Fibroblast of skin of left biceps (primary cell): ENCODE measurements at regions not wholly inside any gene's neighbourhood (a gene's known extent, or its start where the extent isn't known, plus 50 kb on each side); places are given as distances from the start of the nearest gene placed in this dataset.
"Not testable (repeated sequence)": the region's sequence is repeated elsewhere in the genome, so short reads cannot be mapped to it uniquely, and the experiment has no call there.

ENCODE experiments used
- DNase-seq, 2 experiments: peaks; one replicate each; pipeline ENCODE4 v3.0.0-alpha.2; 2013; ENCODE audit warnings: low read depth in 2 of 2

GRCh38 chr11:22920939-22921565, 60.8 kb upstream of the CCDC179 start:
- DNase-seq, result peak; percentile 18 to 30

- DNase-seq, result no peak
These were observed 62.4 kb upstream of the CCDC179 start for GRCh38 chr11:22922672-22923071.

- no peak for DNase-seq
These were observed 63.3 kb upstream of the CCDC179 start for GRCh38 chr11:22923561-22923960.

- no peak for DNase-seq
These were observed 66.1 kb upstream of the CCDC179 start for GRCh38 chr11:22926341-22926740.

GRCh38 chr11:22927793-22928192, 67.5 kb upstream of the CCDC179 start:
- no peak for DNase-seq

GRCh38 chr11:22928207-22928917, 68.1 kb upstream of the CCDC179 start:
- no peak for DNase-seq

- DNase-seq, result no peak
These were observed 70.7 kb upstream of the CCDC179 start for GRCh38 chr11:22930816-22931594.

GRCh38 chr11:22938691-22939090, 78.4 kb upstream of the CCDC179 start:
- no peak for DNase-seq

- DNase-seq, result not testable (repeated sequence)
These were observed 81.3 kb upstream of the CCDC179 start for GRCh38 chr11:22941544-22941943.

GRCh38 chr11:22957786-22958185, 97.5 kb upstream of the CCDC179 start:
- no peak for DNase-seq

GRCh38 chr11:22974251-22974650, 114.0 kb upstream of the CCDC179 start:
- DNase-seq, result no peak

- peak in 1 of 2 experiments; percentile 1 for DNase-seq
These were observed 115.9 kb upstream of the CCDC179 start for GRCh38 chr11:22976146-22976545.

- DNase-seq, result no peak
These were observed 122.6 kb upstream of the CCDC179 start for GRCh38 chr11:22982903-22983302.

- DNase-seq, result no peak
These were observed 123.8 kb upstream of the CCDC179 start for GRCh38 chr11:22984045-22984444.

GRCh38 chr11:22989371-22989770, 129.1 kb upstream of the CCDC179 start:
- DNase-seq, result no peak

GRCh38 chr11:22991196-22991595, 130.9 kb upstream of the CCDC179 start:
- no peak for DNase-seq

GRCh38 chr11:23006730-23007129, 146.5 kb upstream of the CCDC179 start:
- DNase-seq, result no peak

GRCh38 chr11:23010790-23011335, 150.6 kb upstream of the CCDC179 start:
- no peak for DNase-seq

- DNase-seq, result no peak
These were observed 152.7 kb upstream of the CCDC179 start for GRCh38 chr11:23012930-23013329.

- no peak for DNase-seq
These were observed 153.2 kb upstream of the CCDC179 start for GRCh38 chr11:23013509-23013908.

GRCh38 chr11:23021287-23021863, 161.1 kb upstream of the CCDC179 start:
- peak; percentile 5 for DNase-seq

GRCh38 chr11:23022854-23023253, 162.6 kb upstream of the CCDC179 start:
- DNase-seq, result no peak
